GM18870 (cell line): ENCODE measurements at regions not wholly inside any gene's neighbourhood (a gene's known extent, or its start where the extent isn't known, plus 50 kb on each side); places are given as distances from the start of the nearest gene placed in this dataset.
"Not testable (repeated sequence)": the region's sequence is repeated elsewhere in the genome, so short reads cannot be mapped to it uniquely, and the experiment has no call there.

Source experiments
- ATAC-seq: cut with Tn5 transposase; IDR thresholded peaks from one replicate; pipeline ENCODE4 v1.9.1; 2021; ENCODE audit warnings: moderate library complexity; ENCODE audit not compliant: unreplicated experiment

GRCh38 chr22:34805771-34806170 lies 260.2 kb upstream of the ISX start:
- no peak for ATAC-seq

DNA sequence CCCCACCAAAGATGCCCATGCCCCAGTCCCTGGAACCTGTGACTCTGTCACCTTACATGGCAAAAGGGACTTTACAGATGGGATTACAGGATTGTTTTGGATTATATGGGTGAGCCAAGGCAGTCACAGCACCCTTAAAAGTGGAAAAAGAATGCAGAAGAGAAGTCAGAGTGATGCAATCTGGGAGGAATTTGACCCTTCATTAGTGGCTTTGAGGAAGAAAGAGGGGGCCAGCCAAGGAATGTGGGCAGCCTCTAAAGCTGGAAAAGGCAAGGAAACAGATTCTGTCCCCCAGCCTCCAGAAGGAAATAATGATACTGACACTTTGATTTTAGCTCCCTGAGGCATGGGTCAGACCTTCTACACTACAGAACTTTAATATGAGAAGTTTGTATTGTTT lies 257.3 kb upstream of the ISX start:
- ATAC-seq, result no peak

DNA sequence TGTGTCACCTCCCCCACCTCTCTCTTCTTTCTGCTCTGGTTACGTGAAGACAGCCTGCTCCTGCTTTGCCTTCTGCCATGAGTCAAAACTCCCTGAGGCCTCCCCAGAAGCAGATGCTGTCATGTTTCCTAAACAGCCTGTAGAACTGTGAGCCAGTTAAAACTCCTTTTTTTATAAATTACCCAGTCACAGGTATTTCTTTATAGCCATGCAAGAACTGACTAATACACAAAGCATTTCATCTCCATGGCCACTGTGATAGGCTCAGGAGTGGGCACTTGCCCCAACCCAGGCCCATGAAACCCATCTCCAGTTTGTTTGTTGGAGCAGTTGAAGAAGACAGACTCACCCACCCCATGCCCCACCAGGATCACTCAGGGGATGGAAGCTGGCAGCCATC lies 253.3 kb upstream of the ISX start:
- no peak for ATAC-seq

GRCh38 chr22:34814260-34815025 lies 251.5 kb upstream of the ISX start:
- no peak for ATAC-seq

DNA sequence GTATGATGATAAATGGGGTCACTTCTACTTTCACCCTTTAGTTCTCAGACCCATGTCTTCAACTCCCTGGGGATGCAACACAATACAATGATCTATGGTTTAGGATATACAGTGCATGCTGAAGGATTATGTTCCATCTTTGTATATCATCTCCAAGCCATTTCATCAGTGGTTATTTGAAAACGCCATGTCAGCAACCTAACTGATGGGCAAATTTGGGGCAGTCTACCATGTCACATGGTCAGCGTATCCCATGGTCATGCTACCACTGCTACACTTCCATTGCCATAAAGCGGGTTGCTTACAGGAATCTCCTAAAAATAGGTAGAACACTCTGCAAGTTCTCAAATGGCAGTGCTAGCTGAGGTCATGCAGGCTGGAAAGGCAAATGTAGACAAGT lies 236.5 kb upstream of the ISX start:
- ATAC-seq, result no peak

DNA sequence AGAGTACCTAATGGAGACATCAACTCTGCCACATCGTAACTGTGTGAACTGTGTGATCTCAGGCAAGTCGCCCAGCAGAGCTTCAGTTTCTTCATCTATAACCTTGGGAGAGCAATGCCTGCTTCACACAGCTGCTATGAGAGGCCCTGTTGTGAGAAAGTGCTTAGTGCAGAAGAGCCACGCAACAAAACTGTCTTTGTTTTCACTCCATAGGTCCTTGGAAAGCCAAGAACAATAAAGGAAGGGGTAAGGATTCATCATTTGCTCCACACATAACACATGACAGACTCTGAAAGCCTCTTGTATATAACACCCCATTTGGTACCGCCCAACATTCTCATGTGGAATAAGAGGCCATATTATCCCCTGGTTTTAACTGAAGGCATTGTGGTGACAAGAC lies 231.9 kb upstream of the ISX start:
- no peak for ATAC-seq

- ATAC-seq, result not testable (repeated sequence)
Observed at GRCh38 chr22:34834541-34834940, 231.4 kb upstream of the ISX start.

DNA sequence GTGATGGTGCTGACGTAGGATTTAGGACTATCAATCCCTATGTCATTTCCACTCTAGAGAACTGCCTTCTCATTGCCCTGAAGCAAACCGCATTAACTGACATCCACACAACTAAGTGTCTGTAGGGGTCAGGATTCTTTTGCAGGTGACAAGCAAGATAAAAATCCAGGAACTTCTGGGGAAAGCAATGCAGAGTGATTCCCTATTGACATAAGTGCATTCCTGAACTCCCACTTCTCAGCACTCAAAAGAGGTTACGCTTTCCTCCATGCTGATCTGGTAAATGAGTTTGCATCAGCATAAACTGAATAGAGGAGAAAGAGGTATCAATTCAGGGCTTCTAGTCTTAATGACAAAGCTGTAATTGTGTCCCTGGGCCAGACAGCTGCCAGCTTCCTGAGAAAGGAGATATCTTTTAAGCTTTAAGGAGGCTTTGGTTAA lies 224.6 kb upstream of the ISX start:
- ATAC-seq, result no peak

DNA sequence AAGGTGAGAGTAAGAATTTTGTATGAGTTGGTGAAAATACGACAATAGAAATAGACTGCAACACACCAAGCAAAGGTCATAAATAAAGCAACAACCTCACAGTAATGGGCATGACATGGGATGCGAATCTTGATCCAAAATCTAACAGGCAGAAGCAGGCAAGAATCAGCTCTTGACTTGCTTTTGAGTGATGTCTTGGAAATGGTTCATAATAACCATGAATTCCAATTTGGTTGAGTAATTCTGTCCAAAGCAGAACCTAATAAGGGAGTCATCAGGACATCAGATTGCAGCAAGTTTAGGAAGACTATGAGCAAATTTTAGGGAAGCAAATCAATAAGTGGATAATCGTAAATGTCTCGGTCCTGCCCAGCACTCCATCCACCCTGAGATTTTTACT lies 224.0 kb upstream of the ISX start:
- no peak for ATAC-seq

GRCh38 chr22:34842630-34843029 lies 223.3 kb upstream of the ISX start:
- no peak for ATAC-seq

DNA sequence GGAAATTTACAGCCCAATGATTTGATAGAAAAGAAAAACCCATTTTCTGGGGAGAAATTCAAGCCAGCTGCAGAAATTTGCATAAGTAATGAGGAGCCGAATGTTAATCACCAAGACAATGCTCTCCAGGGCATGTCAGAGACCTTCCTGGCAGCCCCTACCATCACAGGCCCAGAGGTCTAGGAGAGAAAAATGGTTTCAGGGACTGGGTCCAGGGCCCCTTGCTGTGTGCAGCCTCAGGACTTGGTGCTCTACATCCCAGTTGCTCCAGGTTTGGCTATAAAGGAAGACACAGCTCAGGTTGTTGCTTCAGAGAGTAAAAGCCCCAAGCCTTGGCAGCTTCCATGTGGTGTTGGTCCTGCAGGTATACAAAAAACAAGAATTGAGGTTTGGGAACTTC lies 222.2 kb upstream of the ISX start:
- ATAC-seq, result not testable (repeated sequence)

DNA sequence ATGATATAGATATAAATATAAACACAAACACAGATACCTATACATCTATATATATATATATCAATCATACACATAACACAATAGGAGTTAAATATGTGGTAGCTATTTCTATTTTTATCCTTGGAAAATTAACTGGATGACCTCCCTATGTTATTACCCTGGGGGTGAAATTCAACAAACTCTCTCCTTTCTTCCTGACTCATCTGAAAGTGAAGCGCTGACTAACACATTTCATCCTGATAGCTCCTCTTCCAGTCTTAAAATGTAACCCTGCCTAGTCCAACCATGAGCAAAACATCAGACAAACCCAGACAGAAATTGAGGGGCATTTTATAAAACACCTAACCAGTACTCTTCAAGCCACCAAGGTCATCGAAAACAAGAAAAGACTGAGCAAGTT lies 220.6 kb upstream of the ISX start:
- ATAC-seq, result no peak

DNA sequence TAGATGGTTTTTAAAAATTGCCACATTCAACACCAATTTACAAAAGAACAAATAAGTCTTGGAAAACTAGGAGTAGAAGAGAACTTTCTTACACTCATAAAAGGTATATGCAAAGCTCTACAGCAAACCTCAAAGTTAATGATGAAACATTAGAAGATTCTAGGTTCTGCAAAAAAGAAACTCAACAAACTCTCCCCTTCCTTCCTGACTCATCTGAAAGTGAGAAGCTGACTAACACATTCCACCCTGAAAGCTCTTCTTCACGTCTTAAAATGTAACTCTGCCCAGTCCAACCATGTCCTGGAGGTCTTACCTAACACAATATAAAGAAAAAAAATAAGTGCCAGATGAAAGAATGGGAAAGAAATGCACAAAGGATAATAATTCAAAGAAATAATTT lies 218.9 kb upstream of the ISX start:
- peak; percentile 69 for ATAC-seq

DNA sequence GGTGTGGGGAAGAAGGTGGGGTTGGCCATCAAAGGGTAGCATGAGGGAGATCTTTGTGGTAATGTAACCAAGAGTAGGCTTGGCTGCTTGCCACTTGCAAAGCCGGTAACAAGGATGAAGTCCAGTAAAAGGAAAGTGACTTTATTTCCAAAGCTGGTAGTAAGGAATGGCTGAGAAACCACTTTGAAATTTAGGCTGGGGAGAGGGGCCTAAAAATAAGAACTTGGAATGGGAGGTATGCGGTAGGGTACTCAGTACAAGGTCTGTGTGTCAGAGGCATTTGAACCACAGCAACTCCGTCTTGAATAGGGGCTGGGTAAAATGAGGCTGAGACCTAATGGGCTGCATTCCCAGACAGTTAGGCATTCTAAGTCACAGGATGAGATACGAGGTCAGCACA lies 216.0 kb upstream of the ISX start:
- ATAC-seq, result no peak

DNA sequence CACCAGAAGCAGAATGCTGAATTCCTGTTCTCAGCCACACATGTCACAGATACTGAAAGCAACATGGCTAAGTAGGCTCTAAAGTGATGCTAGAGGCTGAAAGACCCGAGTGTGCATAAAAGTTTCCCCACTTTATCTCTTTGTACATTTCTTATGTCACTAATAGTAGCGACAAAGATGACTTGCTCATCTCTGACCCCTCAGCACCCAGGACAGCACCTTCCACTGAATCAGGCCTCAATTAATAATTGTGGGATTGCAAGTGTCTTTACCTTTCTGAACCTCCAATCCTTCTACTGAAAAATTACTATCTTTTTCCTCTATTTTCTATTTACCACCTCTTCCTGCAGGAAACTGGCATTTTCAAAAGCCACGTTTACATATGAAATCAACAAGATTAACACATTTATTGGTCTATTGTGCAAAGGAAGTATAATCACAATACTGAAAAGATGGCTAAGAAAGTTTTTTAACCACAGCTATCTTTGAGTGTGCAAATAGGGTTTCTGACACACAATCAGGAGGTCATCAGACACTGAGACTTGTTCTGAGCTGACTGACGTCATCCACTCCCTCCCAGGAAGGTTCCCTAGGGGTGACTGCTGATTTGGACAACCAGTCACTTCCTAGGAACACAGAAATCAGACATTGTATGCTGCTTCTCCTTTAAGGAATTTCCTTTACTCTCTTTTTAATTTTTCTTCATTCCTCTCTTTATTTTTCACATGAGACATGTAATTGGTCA lies 213.9 kb upstream of the ISX start:
- ATAC-seq, result no peak

DNA sequence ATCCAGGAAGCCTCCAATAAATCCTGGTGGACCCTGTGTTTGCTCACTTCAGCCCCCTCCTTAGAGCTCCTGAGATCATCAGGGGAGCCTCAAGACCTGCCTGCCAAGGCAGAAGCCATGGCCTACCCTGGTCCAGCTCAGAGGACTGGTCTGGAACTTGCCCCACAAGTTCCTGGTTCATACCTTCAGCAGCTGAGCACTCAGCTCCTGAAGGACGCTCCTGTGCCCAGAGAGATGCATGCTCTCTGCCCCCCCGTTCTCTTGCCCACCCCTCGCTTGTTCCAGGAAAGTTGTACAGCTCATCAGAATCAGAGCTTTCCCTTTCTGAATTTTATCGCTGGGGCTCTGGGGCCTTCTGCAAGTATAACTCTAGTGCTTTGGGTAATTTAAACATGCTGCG lies 210.5 kb upstream of the ISX start:
- no peak for ATAC-seq

DNA sequence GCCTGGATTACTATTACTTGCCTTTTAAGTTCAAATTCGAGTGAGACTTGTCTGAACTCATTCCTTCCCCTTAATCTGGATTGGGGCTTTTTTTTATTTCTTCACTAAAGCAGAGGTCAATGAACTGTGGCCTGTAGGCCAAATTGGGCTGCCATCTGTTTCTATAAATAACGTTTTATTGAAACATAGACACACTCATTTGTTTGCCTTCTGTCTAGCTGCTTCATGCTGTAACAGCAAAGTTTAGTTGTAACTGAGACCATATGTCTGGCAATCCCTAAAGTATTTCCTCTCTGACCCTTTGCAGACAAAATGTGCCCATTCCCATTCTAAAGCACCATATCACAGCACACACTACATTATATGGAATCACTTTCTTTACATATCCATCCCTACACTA lies 207.9 kb upstream of the ISX start:
- ATAC-seq, result no peak

GRCh38 chr22:34861787-34862186 lies 204.2 kb upstream of the ISX start:
- no peak for ATAC-seq

GRCh38 chr22:34866081-34866480 lies 199.9 kb upstream of the ISX start:
- no peak for ATAC-seq

DNA sequence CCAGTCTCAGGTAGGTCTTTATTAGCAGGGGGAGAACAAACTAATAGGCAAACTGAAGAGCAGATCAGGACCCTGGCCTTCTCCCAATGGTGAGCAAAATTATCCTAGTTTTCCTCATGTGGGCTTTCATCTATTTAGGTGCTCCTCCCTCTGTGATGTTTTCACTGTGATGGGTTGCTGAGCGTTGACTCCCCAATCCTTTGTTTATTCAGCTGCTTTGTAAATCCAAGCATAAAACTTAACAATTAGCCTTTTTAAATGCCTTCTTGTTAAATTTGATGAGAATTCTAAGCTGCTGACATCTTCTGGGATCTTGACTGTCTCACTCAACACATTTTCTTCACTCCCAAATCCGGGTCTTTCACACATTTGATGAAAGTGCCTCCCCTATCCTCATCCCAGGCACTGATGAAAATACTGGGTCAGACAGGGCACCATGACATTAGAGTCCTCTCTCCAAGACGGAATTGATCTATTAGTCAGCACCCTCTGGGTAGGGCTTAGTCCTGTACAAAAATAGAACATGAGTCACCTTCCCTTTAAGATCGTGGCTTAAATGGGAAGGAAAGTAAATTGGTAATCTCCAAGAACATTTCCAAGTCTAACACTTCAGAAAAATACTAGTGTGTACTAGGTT lies 199.3 kb upstream of the ISX start:
- no peak for ATAC-seq

DNA sequence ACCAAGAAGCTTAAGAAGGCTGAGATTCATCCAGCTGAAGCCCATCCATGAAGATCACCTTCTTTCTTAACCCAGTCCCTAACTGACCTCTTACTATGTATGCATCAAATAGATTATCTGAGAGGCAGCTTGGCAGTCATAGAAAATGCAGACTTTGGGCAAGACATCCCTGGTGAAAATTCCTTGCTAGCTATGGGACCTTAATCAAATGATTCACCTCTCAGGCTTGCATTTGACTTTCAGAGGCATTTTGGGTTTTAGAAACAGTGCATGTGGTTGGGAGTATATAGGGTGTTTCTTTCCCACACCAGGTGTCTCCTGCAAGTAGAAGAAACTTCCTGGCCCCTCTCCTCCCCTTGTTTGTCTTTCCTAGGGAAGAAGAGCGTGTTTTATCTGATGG lies 188.5 kb upstream of the ISX start:
- ATAC-seq, result no peak

GRCh38 chr22:34878171-34878570 lies 187.8 kb upstream of the ISX start:
- no peak for ATAC-seq
